H54 (cell line): ENCODE measurements at regions not wholly inside any gene's neighbourhood (a gene's known extent, or its start where the extent isn't known, plus 50 kb on each side); places are given as distances from the start of the nearest gene placed in this dataset.
A peak's percentile ranks its signal among the peaks of the same experiment; 100 is the strongest.
"Not testable (repeated sequence)": the region's sequence is repeated elsewhere in the genome, so short reads cannot be mapped to it uniquely, and the experiment has no call there.

ENCODE experiments used
- DNase-seq: peaks from one replicate; pipeline ENCODE4 v3.0.0; 2011; ENCODE audit warnings: low spot score, mixed read lengths; ENCODE audit not compliant: insufficient read length
- FAIRE-seq: peaks from 3 replicates; lab custom pipeline; 2011; peaks lifted over from hg19 to GRCh38; lab: Jason Lieb, UNC
- POLR2A ChIP-seq: IDR thresholded peaks from 2 replicates; pipeline ENCODE4 v1.6.1; 2011; ENCODE audit warnings: low read depth, mild to moderate bottlenecking, low read length

- no peak for DNase-seq
Measured at GRCh38 chr6:9704989-9705388, 709.9 kb downstream of the TFAP2A start.

GRCh38 chr6:9702914-9703313 lies 712.0 kb downstream of the TFAP2A start:
- DNase-seq = no peak
- FAIRE-seq = no peak
- TF ChIP-seq POLR2A = no peak

More at GRCh38 chr6:9704989-9705388, 709.9 kb downstream of the TFAP2A start:
- no peak for TF ChIP-seq POLR2A
- no peak for FAIRE-seq

GRCh38 chr6:9699888-9700287 lies 715.0 kb downstream of the TFAP2A start:
- peak; percentile 45 for FAIRE-seq
- no peak for DNase-seq

GRCh38 chr6:9697263-9697931 lies 717.5 kb downstream of the TFAP2A start:
- FAIRE-seq = no peak
- TF ChIP-seq POLR2A = no peak

More at GRCh38 chr6:9699888-9700287, 715.0 kb downstream of the TFAP2A start:
- no peak for TF ChIP-seq POLR2A

GRCh38 chr6:9690388-9690787 lies 724.5 kb downstream of the TFAP2A start:
- FAIRE-seq (no peak), DNase-seq (no peak)
- no peak for TF ChIP-seq POLR2A

More at GRCh38 chr6:9697263-9697931, 717.5 kb downstream of the TFAP2A start:
- DNase-seq = no peak

- DNase-seq, FAIRE-seq: not testable (repeated sequence)
Measured at GRCh38 chr6:9680727-9681126, 734.1 kb downstream of the TFAP2A start.

- FAIRE-seq = no peak
- TF ChIP-seq POLR2A = no peak
- DNase-seq = no peak
Measured at GRCh38 chr6:9675122-9675521, 739.8 kb downstream of the TFAP2A start.

GRCh38 chr6:9659848-9660247 lies 755.0 kb downstream of the TFAP2A start:
- FAIRE-seq = no peak
- no peak for TF ChIP-seq POLR2A
- no peak for DNase-seq

- TF ChIP-seq POLR2A = no peak
- DNase-seq = no peak
- peak; percentile 30 for FAIRE-seq
Measured at GRCh38 chr6:9657994-9658393, 756.9 kb downstream of the TFAP2A start.

- no peak for TF ChIP-seq POLR2A
- DNase-seq (no peak), FAIRE-seq (no peak)
Measured at GRCh38 chr6:9647599-9647998, 767.3 kb downstream of the TFAP2A start.

GRCh38 chr6:9647071-9647445 lies 767.8 kb downstream of the TFAP2A start:
- DNase-seq (no peak), FAIRE-seq (no peak)
- no peak for TF ChIP-seq POLR2A

- TF ChIP-seq POLR2A = no peak
- DNase-seq (no peak), FAIRE-seq (no peak)
Measured at GRCh38 chr6:9646342-9647070, 768.4 kb downstream of the TFAP2A start.

GRCh38 chr6:9638861-9639260 lies 776.0 kb downstream of the TFAP2A start:
- no peak for TF ChIP-seq POLR2A
- FAIRE-seq = no peak

GRCh38 chr6:9634776-9635175 lies 780.1 kb downstream of the TFAP2A start:
- no peak for TF ChIP-seq POLR2A
- DNase-seq (no peak), FAIRE-seq (no peak)

More at GRCh38 chr6:9638861-9639260, 776.0 kb downstream of the TFAP2A start:
- no peak for DNase-seq

GRCh38 chr6:9632026-9632425 lies 782.8 kb downstream of the TFAP2A start:
- no peak for FAIRE-seq
- no peak for TF ChIP-seq POLR2A
- DNase-seq = no peak

- FAIRE-seq (no peak), DNase-seq (no peak)
- no peak for TF ChIP-seq POLR2A
Measured at GRCh38 chr6:9628819-9629218, 786.1 kb downstream of the TFAP2A start.
